CD4-positive, alpha-beta T cell treated with Interleukin-17A for 4 hours (primary cell): ENCODE measurements at regions not wholly inside any gene's neighbourhood (a gene's known extent, or its start where the extent isn't known, plus 50 kb on each side); places are given as distances from the start of the nearest gene placed in this dataset.
"Not testable (repeated sequence)": the region's sequence is repeated elsewhere in the genome, so short reads cannot be mapped to it uniquely, and the experiment has no call there.

Experiments used
- DNase-seq: peaks from one replicate; pipeline ENCODE4 v3.0.0-alpha.2; 2020; ENCODE audit warnings: mixed read lengths

DNA sequence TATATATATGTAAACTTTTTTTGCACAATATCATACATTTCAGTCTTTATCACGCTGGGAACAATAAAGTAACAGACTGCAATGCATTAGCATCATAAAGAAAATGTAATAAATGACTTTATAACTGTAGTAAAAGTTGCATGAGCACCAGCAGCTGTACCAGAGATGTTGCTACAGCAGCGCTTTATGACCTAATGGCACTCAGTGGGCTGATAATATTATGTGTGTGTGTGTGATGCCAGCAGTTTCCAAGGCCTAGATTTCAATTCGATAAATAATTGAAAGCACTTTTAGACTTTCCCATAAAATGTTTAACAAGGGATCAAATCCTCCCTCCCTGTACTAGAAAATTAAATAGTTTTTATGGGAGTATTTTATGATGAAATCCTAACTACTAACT lies 367.6 kb upstream of the AGA start:
- DNase-seq: no peak

DNA sequence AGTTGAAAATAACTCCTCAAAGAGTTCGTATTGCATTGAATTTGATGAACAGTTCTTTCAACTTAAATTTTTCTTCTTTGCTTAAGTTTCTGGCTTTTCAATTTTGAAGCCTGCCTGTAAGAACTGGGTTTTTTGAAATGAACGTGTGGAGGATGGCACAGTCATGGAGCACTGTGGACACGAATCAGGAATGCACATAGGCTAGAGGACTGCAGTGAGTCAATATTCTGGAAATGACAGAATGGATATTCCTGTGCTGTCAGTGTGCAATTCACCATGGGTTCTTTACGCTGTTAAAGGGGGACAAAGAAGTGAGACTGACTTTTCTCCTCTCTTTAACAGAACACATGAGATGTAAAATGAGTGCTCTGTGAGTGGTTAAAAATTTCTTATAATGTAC lies 368.0 kb upstream of the AGA start:
- DNase-seq: no peak

GRCh38 chr4:177818392-177818791 lies 376.2 kb upstream of the AGA start:
- not testable (repeated sequence) for DNase-seq

DNA sequence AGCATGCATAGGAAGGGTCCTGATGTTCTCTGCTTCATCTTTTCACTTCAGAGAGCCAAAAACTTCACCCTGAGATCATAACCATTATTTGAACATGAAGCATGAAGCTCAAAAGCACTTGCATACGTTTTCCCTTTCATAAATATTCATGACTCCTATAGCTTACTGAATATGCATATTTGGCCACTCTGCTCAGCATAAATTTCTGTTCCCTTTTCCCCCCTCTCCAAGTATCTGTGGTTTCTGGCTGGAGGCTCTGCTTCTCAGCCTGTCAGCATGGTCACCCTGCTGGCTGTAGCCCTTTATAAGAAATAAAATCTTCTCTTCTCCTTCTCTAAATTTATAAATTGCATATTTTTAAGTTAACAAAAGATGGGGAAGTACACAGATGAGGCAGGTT lies 384.7 kb upstream of the AGA start:
- no peak for DNase-seq

DNA sequence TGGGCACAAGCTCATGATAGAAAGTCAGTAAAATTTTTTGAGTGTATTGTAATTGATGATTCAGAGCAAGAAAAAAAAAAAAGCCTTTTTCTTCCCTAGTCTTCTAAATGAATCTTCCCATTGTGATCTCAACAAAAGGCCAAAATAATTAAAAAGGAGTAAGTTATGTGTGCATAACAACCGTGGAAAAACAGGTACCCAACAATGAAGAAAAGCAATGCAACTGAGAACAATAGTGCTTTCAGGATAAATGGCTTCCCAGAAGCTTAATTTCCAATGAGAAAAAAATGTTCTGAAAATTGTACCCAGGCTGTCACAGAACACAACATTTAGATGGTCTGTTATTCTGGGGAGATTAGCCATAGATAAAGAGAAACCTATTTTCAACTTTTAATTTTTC lies 399.0 kb upstream of the AGA start:
- DNase-seq: no peak

GRCh38 chr4:177853229-177853628 lies 411.0 kb upstream of the AGA start:
- DNase-seq: no peak

DNA sequence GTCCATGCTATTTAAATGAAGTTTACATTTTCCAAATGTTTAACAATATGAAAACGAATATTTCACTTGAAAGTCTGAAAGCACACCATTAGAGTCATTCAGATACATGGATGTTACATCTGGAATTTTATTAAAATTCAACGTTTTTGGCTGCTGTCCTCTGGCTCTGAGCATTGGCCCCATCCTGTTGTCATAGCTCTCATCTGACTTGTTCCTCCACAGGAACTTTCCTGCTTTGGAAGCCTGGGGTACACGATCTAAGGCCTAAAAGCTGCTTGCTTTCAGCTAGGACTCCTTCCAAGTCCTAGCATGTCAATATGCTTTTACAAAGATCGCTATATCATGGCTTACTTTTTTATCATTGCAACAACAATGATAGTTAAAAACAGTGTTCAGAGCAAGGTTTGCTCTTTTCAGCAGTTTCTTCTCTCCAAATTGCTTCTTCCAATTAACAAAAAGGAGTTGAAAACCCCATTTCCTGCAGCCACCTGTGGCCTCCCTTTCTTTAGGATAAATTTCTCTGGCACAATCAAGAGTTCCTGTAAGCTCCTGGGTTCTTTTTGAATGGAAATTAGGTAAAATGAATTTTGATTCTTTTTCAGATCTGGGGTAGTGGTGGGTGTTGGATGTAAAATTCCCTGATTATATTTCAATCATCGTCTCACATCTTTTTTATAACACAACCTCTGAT lies 413.4 kb upstream of the AGA start:
- DNase-seq: no peak

GRCh38 chr4:177860171-177860570 lies 417.9 kb upstream of the AGA start:
- no peak for DNase-seq

GRCh38 chr4:177861551-177862094 lies 419.4 kb upstream of the AGA start:
- DNase-seq: no peak

GRCh38 chr4:177862541-177863176 lies 420.4 kb upstream of the AGA start:
- DNase-seq: no peak

DNA sequence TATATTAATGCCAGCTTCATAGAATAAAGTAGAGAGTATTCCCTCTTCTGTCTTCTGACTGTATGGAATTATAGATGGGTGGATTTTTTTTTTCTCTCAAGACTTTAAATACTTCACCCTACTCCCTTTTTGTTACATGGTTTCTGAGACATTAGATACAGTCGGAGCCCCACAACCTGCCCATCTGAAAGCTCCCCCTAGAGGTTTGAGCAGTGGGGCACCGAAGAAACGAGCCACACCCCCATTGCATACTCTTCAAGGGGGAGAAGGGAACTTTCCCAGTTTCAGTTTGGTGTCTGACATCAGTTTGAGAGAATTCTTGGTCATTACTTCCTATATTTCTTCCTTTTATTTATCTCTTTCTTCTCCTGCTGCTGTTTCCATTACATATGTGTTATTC lies 437.6 kb upstream of the AGA start:
- DNase-seq: no peak

- no peak for DNase-seq
Observed at GRCh38 chr4:177895136-177895535, 452.9 kb upstream of the AGA start.

- DNase-seq: no peak
Observed at GRCh38 chr4:177901786-177902185, 459.5 kb upstream of the AGA start.

DNA sequence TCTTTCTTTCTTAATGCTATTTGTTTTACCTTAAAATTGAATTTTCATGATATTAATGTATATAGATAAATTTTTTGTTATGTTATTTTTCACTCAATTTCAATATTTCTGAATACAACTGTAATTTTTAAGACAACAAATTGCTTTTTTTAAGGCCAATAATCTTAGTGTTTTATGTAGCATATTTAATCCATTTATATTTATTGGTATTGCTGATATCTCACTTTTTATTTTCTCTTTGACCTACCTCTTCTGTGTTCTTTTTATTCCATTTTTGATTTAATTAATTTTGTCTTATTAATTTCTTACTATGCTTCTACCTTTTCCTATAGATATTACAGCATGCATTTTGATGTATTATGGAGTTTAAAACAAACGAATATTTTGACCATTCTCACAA lies 460.1 kb upstream of the AGA start:
- no peak for DNase-seq

- DNase-seq: no peak
Observed at GRCh38 chr4:177907736-177908424, 465.6 kb upstream of the AGA start.

GRCh38 chr4:177921715-177922114 lies 479.5 kb upstream of the AGA start:
- no peak for DNase-seq

DNA sequence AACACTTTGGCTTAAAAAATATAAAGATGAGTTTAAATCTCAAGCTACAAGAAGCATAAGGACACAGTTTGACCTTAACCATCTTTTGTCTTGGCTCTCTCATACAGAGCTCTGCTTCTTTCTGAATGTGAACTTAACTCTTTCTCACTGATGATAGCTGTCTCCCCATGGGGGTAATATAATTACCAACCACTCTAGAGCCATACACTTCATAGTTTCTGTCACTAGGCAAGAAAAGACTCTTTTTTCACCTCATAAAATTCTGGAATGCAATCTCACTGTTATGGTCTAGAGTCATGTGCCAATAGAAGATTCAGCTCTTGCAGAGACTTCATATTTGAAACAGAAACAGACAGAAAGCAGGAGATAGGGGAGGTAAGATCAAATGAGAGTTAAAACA lies 481.7 kb upstream of the AGA start:
- no peak for DNase-seq

- DNase-seq: no peak
Observed at GRCh38 chr4:177937041-177937440, 494.8 kb upstream of the AGA start.

DNA sequence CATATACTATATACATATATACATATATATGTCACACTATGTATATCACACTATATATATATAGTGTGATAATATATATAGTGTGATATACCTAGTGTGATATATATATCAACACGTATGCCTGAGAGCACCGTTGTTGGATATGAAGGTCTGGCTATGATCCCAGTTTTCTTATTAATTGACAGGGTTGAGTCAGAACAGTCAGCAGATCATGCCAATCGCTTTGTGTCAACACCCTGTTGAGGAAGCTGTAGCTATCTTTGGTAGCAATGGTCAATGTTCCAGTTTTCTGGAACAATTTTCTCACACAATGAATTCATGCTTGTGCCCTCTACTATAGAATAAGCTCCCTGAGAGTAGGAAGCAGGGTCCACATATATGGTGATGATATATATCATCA lies 496.0 kb upstream of the AGA start:
- DNase-seq: no peak

- no peak for DNase-seq
Observed at GRCh38 chr4:177945268-177945667, 503.0 kb upstream of the AGA start.

- no peak for DNase-seq
Observed at GRCh38 chr4:177947607-177948006, 505.4 kb upstream of the AGA start.

DNA sequence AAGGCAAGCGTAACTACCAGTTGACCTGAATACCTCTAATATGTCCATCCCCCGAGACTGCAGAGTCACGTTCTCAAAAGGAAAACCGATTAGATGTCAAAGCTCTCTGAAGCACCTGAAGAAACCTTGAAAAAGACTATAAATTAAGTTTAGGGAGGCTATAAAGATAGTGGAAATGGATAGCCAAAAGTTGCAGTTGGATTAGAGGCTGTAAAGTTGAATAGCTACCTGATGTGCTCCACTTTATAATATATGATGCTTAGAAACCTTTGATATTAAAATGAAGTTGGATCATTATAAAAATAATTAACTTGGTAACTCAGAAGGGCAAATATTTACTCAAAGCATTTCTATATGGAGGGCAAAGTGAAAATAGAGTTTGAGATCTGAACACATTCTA lies 506.6 kb upstream of the AGA start:
- DNase-seq: no peak

GRCh38 chr4:177951026-177951425 lies 508.8 kb upstream of the AGA start:
- DNase-seq: no peak

DNA sequence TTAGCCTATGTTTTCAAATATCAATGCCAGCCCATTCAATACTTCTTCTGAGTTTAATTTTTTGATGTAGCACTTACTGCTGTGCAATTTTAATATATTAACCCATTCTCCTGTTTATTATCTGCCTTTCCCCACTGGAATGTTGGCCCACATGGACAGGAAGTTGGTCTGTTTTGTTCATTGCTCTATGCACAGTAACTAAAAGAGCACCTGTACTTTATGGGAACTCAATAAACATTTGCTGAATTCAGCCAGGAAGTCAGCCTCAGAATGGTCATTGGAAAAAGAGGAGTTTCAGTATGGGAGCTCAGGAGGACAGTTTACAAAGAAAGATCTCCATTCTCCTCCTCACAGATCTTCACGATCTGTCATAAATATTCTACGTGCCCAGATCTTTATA lies 510.5 kb upstream of the AGA start:
- DNase-seq: no peak
